ENCODE measurements at regions not wholly inside any gene's neighbourhood (a gene's known extent, or its start where the extent isn't known, plus 50 kb on each side); places are given as distances from the start of the nearest gene placed in this dataset.

GRCh38 chr12:33265900-33266299, 173.7 kb downstream of the SYT10 start:
- H3K4me1 ChIP-seq (ENCODE audit: insufficient read depth, low read length, poor library complexity, severe bottlenecking): no peaks in the 10 kb centered on the region
- H3K4me3 ChIP-seq (ENCODE audit: low read length, poor library complexity, severe bottlenecking): no peak overlapping the region
- H3K4me2 ChIP-seq (ENCODE audit: low read depth, low read length, poor library complexity, severe bottlenecking): no peak overlapping the region
- H3F3A ChIP-seq (ENCODE audit: low read depth): no peaks in the 10 kb centered on the region
- no peaks in the 10 kb centered on the region for H3K79me2 ChIP-seq (ENCODE audit: insufficient read depth, low read length)
- no peaks in the 10 kb centered on the region for H4K20me1 ChIP-seq (ENCODE audit: insufficient read depth, low read length, poor library complexity, severe bottlenecking)
- no peak overlapping the region for H2AFZ ChIP-seq (ENCODE audit: low read length)
- no peak for TF ChIP-seq CTCF (conservative IDR thresholded peaks at IDR 0.05; ENCODE audit: low read length)
- TF ChIP-seq EZH2phosphoT487 (IDR thresholded peaks at IDR 0.05; ENCODE audit: borderline replicate concordance): no peak
- H3K9me2 ChIP-seq (replicated peaks; ENCODE audit: low read depth, low read length): no peaks in the 10 kb centered on the region
- no peaks in the 10 kb centered on the region for H3K36me3 ChIP-seq (ENCODE audit: insufficient read depth, low read length)
- no peaks in the 10 kb centered on the region for H3K27me3 ChIP-seq (ENCODE audit: insufficient read depth, low read length, poor library complexity, severe bottlenecking)
- no peak overlapping the region for H3K9ac ChIP-seq (ENCODE audit: low read depth, low read length, poor library complexity, severe bottlenecking)
- no peaks in the 10 kb centered on the region for H3K9me3 ChIP-seq (ENCODE audit: insufficient read depth, low read depth, low read length)

GRCh38 chr12:33265033-33265731, 174.4 kb downstream of the SYT10 start:
- H2AFZ ChIP-seq (ENCODE audit: low read length): no peak overlapping the region
- H4K20me1 ChIP-seq (ENCODE audit: insufficient read depth, low read length, poor library complexity, severe bottlenecking): no peaks in the 10 kb centered on the region
- H3K4me1 ChIP-seq (ENCODE audit: insufficient read depth, low read length, poor library complexity, severe bottlenecking): no peaks in the 10 kb centered on the region
- no peaks in the 10 kb centered on the region for H3K36me3 ChIP-seq (ENCODE audit: insufficient read depth, low read length)
- no peaks in the 10 kb centered on the region for H3K9me3 ChIP-seq (ENCODE audit: insufficient read depth, low read depth, low read length)
- H3K4me2 ChIP-seq (ENCODE audit: low read depth, low read length, poor library complexity, severe bottlenecking): no peak overlapping the region
- no peaks in the 10 kb centered on the region for H3K79me2 ChIP-seq (ENCODE audit: insufficient read depth, low read length)
- no peaks in the 10 kb centered on the region for H3K9me2 ChIP-seq (replicated peaks; ENCODE audit: low read depth, low read length)
- H3K9ac ChIP-seq (ENCODE audit: low read depth, low read length, poor library complexity, severe bottlenecking): no peak overlapping the region
- no peaks in the 10 kb centered on the region for H3F3A ChIP-seq (ENCODE audit: low read depth)
- H3K27me3 ChIP-seq (ENCODE audit: insufficient read depth, low read length, poor library complexity, severe bottlenecking): no peaks in the 10 kb centered on the region
- TF ChIP-seq EZH2phosphoT487 (IDR thresholded peaks at IDR 0.05; ENCODE audit: borderline replicate concordance): no peak
- no peak for TF ChIP-seq CTCF (conservative IDR thresholded peaks at IDR 0.05; ENCODE audit: low read length)
- H3K4me3 ChIP-seq (ENCODE audit: low read length, poor library complexity, severe bottlenecking): no peak overlapping the region

- Histone ChIP-seq H3F3A (ENCODE audit: low read depth) (no peaks in the 10 kb centered on the region), H3K9ac (ENCODE audit: low read depth, low read length, poor library complexity, severe bottlenecking) (no peak overlapping the region), H3K4me3 (ENCODE audit: low read length, poor library complexity, severe bottlenecking) (no peak overlapping the region), H2AFZ (ENCODE audit: low read length) (no peak overlapping the region), H4K20me1 (ENCODE audit: insufficient read depth, low read length, poor library complexity, severe bottlenecking) (no peaks in the 10 kb centered on the region), H3K79me2 (ENCODE audit: insufficient read depth, low read length) (no peaks in the 10 kb centered on the region), H3K36me3 (ENCODE audit: insufficient read depth, low read length) (no peaks in the 10 kb centered on the region), H3K9me3 (ENCODE audit: insufficient read depth, low read depth, low read length) (no peaks in the 10 kb centered on the region), H3K9me2 (replicated peaks; ENCODE audit: low read depth, low read length) (no peaks in the 10 kb centered on the region), H3K27me3 (ENCODE audit: insufficient read depth, low read length, poor library complexity, severe bottlenecking) (no peaks in the 10 kb centered on the region), H3K4me1 (ENCODE audit: insufficient read depth, low read length, poor library complexity, severe bottlenecking) (no peaks in the 10 kb centered on the region), H3K4me2 (ENCODE audit: low read depth, low read length, poor library complexity, severe bottlenecking) (no peak overlapping the region)
- no peak for TF ChIP-seq CTCF (conservative IDR thresholded peaks at IDR 0.05; ENCODE audit: low read length)
- no peak for TF ChIP-seq EZH2phosphoT487 (IDR thresholded peaks at IDR 0.05; ENCODE audit: borderline replicate concordance)
Observed at GRCh38 chr12:33253178-33253577, 186.4 kb downstream of the SYT10 start.

Data from Loucy (cell line).